Activated T-cell treated with anti-CD3 and anti-CD28 coated beads for 24 hours (primary cell): ENCODE measurements at regions not wholly inside any gene's neighbourhood (a gene's known extent, or its start where the extent isn't known, plus 50 kb on each side); places are given as distances from the start of the nearest gene placed in this dataset.

Experiments
- DNase-seq: peaks from one replicate; pipeline ENCODE4 v3.0.0-alpha.2; 2020; ENCODE audit warnings: low read depth

- DNase-seq, result no peak
These were observed 493.2 kb upstream of the NFIA start for GRCh38 chr1:60589046-60589748.

GRCh38 chr1:60584371-60584770 lies 498.0 kb upstream of the NFIA start:
- DNase-seq, result no peak

GRCh38 chr1:60583696-60584095 lies 498.7 kb upstream of the NFIA start:
- DNase-seq, result no peak

GRCh38 chr1:60581455-60582220 lies 500.7 kb upstream of the NFIA start:
- no peak for DNase-seq

GRCh38 chr1:60577029-60577428 lies 503.5 kb upstream of the C1orf87 start:
- no peak for DNase-seq

GRCh38 chr1:60575326-60575977 lies 501.9 kb upstream of the C1orf87 start:
- DNase-seq, result no peak

- DNase-seq, result no peak
These were observed 500.3 kb upstream of the C1orf87 start for GRCh38 chr1:60573726-60574409.

- DNase-seq, result no peak
These were observed 499.6 kb upstream of the C1orf87 start for GRCh38 chr1:60573121-60573520.

GRCh38 chr1:60572378-60572777 lies 498.8 kb upstream of the C1orf87 start:
- no peak for DNase-seq

GRCh38 chr1:60571811-60572210 lies 498.2 kb upstream of the C1orf87 start:
- no peak for DNase-seq

GRCh38 chr1:60569189-60569588 lies 495.6 kb upstream of the C1orf87 start:
- DNase-seq, result no peak

- no peak for DNase-seq
These were observed 493.7 kb upstream of the C1orf87 start for GRCh38 chr1:60567256-60567655.

GRCh38 chr1:60564916-60565750 lies 491.6 kb upstream of the C1orf87 start:
- DNase-seq, result no peak

GRCh38 chr1:60563777-60564535 lies 490.4 kb upstream of the C1orf87 start:
- no peak for DNase-seq

GRCh38 chr1:60562740-60563139 lies 489.2 kb upstream of the C1orf87 start:
- DNase-seq, result no peak

GRCh38 chr1:60560701-60561100 lies 487.1 kb upstream of the C1orf87 start:
- no peak for DNase-seq

- DNase-seq, result no peak
These were observed 484.7 kb upstream of the C1orf87 start for GRCh38 chr1:60558236-60558635.

GRCh38 chr1:60553730-60554129 lies 480.2 kb upstream of the C1orf87 start:
- DNase-seq, result no peak

GRCh38 chr1:60547821-60548220 lies 474.3 kb upstream of the C1orf87 start:
- DNase-seq, result no peak

- DNase-seq, result no peak
These were observed 468.4 kb upstream of the C1orf87 start for GRCh38 chr1:60541831-60542532.
